Astrocyte of the spinal cord (primary cell): ENCODE measurements at regions not wholly inside any gene's neighbourhood (a gene's known extent, or its start where the extent isn't known, plus 50 kb on each side); places are given as distances from the start of the nearest gene placed in this dataset.

Experiments
- DNase-seq: peaks from one replicate; pipeline ENCODE4 v3.0.0; 2011; ENCODE audit warnings: low read depth, low spot score
- H3K4me3 ChIP-seq: 2 replicates; pipeline ENCODE4 v1.5.1; 2011; ENCODE audit warnings: low read depth, mild to moderate bottlenecking, low read length, moderate library complexity
- in situ Hi-C: cut with HindIII; loops from 2 replicates; pipeline ENCODE4 v1.10.0; 2017; ENCODE audit warnings: low sequenced_read_pairs
- TF ChIP-seq, protein P1 (sequence below): IDR thresholded peaks from 2 replicates; pipeline ENCODE4 v1.5.1; 2012; ENCODE audit warnings: low read depth, mild to moderate bottlenecking, low read length, inconsistent platforms

DNA sequence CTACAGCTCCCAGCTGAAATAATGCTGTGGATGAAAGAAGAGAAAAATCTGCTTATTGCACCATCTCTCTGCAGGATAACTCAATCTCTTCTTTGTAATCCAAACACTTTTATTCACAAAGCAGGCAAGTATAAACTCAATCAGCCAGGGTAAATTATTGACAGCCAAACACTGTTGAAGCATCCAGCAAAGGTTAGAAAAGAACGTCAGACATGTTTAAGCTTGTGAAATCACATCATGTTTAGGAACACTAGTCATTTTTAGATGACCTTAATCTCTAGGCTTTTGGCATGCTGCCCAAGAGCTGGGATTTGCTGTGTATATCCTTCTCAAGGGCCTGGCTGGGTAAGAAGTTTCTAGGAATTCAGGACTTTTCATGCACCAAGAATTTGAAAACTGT lies 1148.1 kb upstream of the FANCL start:
- no peak overlapping the region for H3K4me3 ChIP-seq
- in situ Hi-C loops = no loop called here
- TF ChIP-seq, protein P1, sequence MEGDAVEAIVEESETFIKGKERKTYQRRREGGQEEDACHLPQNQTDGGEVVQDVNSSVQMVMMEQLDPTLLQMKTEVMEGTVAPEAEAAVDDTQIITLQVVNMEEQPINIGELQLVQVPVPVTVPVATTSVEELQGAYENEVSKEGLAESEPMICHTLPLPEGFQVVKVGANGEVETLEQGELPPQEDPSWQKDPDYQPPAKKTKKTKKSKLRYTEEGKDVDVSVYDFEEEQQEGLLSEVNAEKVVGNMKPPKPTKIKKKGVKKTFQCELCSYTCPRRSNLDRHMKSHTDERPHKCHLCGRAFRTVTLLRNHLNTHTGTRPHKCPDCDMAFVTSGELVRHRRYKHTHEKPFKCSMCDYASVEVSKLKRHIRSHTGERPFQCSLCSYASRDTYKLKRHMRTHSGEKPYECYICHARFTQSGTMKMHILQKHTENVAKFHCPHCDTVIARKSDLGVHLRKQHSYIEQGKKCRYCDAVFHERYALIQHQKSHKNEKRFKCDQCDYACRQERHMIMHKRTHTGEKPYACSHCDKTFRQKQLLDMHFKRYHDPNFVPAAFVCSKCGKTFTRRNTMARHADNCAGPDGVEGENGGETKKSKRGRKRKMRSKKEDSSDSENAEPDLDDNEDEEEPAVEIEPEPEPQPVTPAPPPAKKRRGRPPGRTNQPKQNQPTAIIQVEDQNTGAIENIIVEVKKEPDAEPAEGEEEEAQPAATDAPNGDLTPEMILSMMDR = no peak
- no peak for DNase-seq

- in situ Hi-C loops = no loop called here
- no peak for DNase-seq
- H3K4me3 ChIP-seq = no peak overlapping the region
- TF ChIP-seq, protein P1 = no peak
These were observed 1144.8 kb upstream of the FANCL start for GRCh38 chr2:59385971-59386370.

- DNase-seq = no peak
- in situ Hi-C loops = no loop called here
- TF ChIP-seq, protein P1 = no peak
- no peak overlapping the region for H3K4me3 ChIP-seq
These were observed 1142.3 kb upstream of the FANCL start for GRCh38 chr2:59383473-59383872.

DNA sequence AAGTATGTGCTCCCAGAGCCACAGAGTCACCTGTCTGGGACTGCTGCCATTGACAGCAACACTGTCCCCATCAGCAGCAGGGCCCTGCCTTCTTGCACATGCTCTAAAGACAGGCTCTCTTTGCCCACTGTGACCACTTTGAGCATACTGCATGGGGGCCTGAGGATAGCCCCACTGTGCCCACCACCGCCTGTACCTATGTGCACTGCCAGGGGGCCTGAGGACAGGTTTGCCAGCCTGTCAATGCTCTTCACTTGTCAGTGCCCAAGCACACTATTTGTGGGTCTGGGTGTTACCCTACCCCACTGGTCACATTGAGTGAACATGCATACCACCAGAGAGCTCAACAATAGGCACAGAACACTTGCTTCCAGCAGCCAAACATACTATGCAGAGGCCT lies 1137.0 kb upstream of the FANCL start:
- in situ Hi-C loops = no loop called here
- no peak for DNase-seq
- no peak overlapping the region for H3K4me3 ChIP-seq

GRCh38 chr2:59366288-59366687 lies 1125.2 kb upstream of the FANCL start:
- H3K4me3 ChIP-seq = no peak overlapping the region
- no peak for DNase-seq
- TF ChIP-seq, protein P1 = no peak
- in situ Hi-C loops = no loop called here

More for the DNA sequence above, 1137.0 kb upstream of the FANCL start:
- TF ChIP-seq, protein P1 = no peak

GRCh38 chr2:59354498-59354897 lies 1113.4 kb upstream of the FANCL start:
- no peak overlapping the region for H3K4me3 ChIP-seq
- in situ Hi-C loops = no loop called here
- no peak for DNase-seq
- TF ChIP-seq, protein P1 = no peak
